ENCODE measurements at regions not wholly inside any gene's neighbourhood (a gene's known extent, or its start where the extent isn't known, plus 50 kb on each side); places are given as distances from the start of the nearest gene placed in this dataset.
"Not testable (repeated sequence)": the region's sequence is repeated elsewhere in the genome, so short reads cannot be mapped to it uniquely, and the experiment has no call there.

DNA sequence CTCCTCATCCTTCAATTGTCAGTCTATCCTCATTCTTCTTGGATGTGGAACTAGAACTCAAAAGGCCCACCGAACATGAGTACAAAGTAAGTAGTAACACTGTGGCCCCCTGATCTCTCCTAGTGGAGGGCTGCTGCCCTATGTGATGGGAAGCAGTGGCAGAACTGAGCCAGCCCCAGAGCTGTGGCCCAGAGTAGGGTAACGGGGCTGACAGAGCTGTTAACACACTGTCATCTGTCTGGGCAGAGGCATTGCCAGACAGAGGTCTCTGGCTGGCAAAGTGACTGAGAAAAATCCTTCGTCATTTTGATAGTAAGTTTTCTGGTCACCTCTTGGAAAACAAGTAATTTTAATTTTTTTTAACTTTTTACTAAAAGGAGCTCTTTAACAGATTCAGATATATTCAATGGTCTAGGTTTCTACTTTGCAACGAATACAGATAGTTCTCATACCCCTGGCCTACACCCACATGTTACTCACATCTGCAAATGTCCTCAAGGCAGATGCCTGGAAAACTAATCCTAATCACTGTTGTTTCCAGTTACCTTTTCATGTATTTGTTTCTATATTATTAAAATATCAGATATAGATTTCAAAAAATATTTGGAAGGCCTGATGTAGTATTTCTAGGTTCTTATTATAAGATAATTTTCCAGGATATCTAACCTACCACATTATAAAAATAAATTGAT lies 588.7 kb downstream of the CPS1 start:
- no peak for DNase-seq

DNA sequence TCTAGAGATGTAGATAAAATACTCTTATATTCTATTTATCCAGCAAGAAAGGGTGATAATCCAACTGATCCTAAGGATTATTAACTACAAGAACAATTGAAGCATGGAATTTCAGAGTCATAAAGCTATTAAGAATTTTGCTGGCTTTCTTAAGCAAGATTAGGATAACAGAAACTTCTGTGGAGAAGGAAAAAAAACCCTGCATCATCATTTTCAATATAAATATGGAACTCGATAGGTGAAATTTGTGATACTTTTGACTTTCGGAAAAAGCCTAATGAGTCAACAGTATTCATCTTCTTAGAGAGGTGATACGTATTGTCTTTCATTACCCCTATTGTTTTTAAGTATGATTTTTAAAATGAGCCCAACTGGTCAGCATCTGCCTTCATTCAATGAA lies 593.3 kb downstream of the CPS1 start:
- no peak for DNase-seq

DNA sequence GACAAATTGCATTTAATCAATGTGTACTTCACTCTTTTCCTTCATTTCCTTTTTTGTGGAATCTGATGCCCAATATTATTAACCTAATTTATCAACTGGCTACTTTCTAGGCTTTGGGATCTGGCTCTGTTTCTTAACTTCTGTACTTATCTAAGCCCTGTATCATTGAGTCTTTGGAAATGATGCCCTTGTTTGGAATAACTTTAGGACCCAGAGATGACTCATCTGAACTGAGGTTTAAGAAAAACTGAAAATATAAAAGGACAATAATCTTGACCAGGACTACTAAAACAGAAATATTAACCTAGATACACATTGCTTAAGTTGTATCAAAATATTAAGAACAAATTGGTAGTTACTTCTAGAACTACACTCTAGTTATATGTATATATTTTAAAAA lies 600.8 kb downstream of the CPS1 start:
- no peak for DNase-seq

DNA sequence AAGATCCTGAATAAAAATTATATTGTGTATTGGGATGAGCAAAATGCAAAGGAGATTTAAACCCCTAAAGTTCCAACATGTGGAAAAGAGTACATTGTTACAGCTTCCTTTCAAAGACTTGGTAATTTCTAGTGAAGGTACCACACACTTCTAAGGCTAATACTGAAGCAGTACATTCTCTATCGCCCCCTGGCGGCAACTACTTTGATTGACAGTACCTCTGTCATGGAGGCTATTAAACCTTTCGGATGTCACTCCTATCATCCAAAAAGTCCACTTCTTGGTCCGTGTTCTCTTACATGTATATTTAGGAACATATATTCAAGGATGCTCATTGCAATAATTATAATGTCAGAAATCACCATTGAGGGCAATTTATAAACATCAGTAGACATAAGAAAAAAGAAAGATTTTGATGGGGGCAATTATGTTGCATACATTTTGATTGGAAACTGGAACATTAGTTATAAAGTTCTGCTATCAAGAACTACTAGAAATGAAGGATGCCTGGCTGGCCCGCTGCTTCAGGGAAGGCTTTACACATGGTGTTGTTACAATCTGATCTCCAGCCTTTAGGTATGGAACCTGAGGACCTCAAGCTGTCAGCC lies 601.6 kb downstream of the CPS1 start:
- peak; percentile 65 for DNase-seq

DNA sequence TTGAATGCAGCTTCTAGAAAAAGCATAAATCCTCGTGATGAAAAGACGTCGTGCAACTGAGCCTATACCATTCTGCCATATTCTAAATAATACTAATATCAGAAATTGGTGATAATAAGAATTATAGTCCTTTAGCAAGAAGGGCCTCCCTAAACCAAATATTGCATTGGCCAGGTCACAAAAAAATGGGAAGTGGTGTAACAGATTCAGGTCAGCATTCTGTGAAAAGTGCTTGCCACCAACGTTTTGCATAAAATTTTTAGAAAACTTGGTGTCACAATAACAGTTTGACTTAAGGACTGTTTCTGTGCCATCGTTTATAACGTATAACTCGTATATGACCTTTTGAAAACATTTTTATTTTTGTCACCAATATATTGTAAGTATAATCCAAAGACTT lies 603.6 kb downstream of the CPS1 start:
- no peak for DNase-seq

GRCh38 chr2:211161236-211161635 lies 604.8 kb downstream of the CPS1 start:
- no peak for DNase-seq

DNA sequence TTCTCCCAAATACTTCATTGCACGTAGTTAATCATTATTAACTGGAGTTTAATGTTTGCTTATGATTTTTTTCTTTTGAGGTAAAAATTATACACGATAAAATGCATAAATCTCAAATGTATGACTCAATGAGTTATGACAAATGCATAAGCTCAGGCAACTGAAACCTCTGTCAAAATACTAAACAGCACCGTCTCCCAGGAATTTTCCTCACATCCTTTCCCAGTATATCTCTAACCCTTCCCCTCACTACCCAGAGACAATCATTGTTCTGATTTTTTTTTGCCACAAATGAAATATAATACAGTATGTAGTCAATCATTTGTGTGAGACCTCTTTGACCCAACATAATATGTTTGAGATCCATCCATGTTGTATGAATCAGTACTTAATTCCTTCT lies 606.5 kb downstream of the CPS1 start:
- DNase-seq, result no peak

DNA sequence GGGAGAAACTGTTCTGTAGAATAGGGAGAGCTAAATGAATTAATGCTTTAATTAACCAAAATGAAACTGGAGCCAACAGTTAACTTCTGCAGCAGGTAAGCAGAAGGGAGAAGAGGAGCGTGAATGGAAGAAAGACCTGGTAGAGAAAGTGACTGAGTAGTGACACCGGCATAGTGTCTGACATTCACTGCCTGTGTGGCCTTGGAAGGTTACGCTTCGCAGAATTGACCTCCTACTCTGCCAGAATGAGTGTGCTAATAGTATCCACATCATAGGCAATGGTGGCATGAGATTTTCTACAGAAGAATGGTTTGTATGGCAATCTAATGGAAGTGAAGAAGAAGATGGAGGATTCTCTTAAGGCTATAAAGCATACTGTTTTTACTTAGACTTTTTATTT lies 614.4 kb downstream of the CPS1 start:
- DNase-seq, result no peak

- DNase-seq, result no peak
Measured at GRCh38 chr2:211174021-211174420, 617.6 kb downstream of the CPS1 start.

GRCh38 chr2:211174631-211175030 lies 618.2 kb downstream of the CPS1 start:
- no peak for DNase-seq

- no peak for DNase-seq
Measured at GRCh38 chr2:211175956-211176355, 619.6 kb downstream of the CPS1 start.

DNA sequence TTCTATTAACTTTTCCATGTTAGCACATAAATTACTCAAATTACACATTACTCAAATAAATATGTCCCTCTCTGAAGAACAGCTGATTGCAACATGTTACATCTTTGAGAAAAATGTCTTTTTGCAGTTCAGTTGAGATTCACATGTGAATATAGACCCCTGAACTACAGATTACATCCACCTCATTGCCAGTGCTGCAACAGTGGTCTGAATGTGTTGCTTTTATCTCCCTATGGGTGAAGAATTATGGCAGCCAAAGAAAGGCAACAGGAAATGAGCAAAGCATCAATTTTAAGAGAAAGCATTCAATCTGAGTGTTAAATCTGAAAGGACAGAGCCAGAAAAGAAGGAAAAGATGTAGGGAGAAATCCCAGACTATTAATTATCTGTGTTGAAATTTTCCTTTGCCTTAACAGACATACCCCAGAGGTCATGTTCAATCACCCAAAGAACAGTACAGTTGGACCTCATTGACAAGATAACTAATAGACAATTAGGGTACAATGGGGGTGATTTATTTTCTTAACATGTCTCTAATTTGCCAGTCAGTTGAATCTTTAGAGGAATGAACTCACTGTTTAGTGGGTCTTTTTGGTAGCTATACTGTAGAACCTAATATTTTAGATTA lies 620.2 kb downstream of the CPS1 start:
- no peak for DNase-seq

DNA sequence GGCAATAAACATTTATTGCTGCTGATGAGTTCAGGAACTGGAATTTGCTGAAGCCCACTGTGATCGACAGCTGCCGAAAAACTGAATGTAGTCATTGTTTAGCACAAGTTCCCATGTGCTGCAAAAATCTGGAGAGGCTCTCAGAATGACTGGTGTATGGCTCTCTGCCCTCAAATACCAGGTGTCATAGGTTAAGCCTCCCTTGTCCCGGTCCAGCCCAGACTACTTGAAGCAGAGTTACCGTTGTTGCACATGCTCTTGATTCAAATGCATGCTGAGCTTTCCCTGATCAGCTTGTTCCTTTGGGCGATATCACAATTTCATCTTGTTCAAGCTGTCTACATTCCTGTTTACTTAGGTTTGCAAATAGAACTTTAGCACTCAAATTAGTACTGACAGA lies 625.2 kb downstream of the CPS1 start:
- DNase-seq, result no peak

DNA sequence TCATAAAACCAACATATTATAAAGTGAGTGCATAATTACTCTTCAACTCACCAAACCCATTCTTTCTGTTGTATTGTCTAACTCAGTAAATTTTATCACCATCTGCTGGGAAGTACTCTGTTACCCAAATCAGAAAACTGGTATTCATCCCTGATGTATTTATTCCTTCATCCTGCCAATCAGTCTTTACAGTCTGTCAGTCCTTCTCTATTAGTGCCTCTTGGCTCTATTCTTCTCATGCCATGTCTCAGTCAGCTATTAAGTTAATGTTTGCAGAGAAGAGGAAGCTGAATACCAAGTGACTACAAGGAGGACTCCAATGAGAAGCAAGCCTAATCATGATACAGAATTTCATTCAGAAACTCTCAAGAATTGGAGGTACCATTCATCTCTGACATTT lies 631.2 kb downstream of the CPS1 start:
- no peak for DNase-seq

- no peak for DNase-seq
Measured at GRCh38 chr2:211203986-211204385, 647.6 kb downstream of the CPS1 start.

DNA sequence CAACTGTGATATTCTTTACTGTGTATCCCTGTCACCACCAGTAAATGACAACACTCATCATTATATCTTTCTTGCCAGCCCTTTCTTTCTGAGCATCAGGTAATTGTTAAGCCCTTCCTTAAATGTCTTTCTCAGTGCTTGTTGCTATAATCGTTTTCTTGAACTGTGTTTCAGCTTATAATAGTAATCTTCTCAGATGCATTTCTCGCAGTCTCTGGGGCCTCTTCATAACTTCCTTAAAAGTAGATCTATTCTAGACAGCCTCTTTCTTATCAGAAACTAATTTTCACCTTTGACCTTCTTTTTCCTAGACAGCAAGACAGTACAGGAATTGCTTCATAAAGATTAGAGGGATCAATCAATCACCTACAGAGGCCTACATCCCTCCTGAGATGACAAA lies 648.1 kb downstream of the CPS1 start:
- no peak for DNase-seq

DNA sequence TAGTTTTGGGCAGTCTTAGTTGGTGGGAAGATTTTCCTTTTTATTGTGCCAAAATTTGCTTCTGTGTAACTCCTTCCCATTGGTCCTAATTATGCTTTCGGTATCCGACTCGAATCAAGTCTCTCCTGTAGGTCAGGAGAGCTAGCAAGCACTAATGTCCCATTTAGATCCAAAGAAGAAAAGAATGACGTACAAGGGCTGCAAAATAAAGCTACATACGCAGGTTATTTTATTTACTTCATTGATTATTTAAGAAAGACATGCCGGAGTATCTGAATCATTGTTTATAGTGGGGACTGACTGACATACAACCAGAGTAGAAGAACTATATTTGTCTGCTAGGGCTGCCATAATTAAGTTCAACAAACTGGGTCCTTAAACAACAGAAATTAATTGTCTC lies 648.5 kb downstream of the CPS1 start:
- DNase-seq, result no peak

GRCh38 chr2:211205358-211205757 lies 649.0 kb downstream of the CPS1 start:
- DNase-seq, result no peak

DNA sequence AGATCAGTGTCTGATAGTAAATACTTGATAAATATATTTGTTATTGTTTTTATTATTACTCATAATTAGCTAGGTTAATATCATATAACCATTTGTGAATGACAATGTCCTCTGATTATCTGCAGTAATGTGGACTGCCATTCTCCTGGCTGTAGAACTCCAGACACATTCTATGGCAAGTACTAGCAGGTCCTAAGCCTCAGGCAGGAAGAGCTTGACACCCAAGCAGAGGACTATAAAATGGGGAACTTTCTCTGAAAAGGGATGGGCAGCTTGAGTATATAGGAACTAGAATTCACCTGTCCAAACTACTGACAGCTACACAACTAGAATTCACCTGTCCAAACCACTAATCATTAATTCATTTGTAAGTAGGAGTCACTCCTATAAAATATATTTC lies 649.4 kb downstream of the CPS1 start:
- no peak for DNase-seq

GRCh38 chr2:211216221-211216620 lies 659.8 kb downstream of the CPS1 start:
- DNase-seq, result no peak

DNA sequence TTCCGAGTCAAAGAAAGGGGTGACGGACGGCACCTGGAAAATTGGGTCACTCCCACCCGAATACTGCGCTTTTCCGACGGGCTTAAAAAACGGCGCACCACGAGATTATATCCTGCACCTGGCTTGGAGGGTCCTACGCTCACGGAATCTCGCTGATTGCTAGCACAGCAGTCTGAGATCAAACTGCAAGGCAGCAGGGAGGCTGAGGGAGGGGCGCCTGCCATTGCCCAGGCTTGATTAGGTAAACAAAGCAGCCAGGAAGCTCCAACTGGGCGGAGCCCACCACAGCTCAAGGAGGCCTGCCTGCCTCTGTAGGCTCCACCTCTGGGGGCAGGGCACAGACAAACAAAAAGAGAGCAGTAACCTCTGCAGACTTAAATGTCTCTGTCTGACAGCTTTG lies 663.1 kb downstream of the CPS1 start:
- not testable (repeated sequence) for DNase-seq

GRCh38 chr2:211225784-211226183 lies 669.4 kb downstream of the CPS1 start:
- DNase-seq, result no peak

GRCh38 chr2:211228559-211228958 lies 672.2 kb downstream of the CPS1 start:
- DNase-seq, result no peak

- no peak for DNase-seq
Measured at GRCh38 chr2:211237586-211238275, 681.3 kb downstream of the CPS1 start.
